ENCODE measurements at regions not wholly inside any gene's neighbourhood (a gene's known extent, or its start where the extent isn't known, plus 50 kb on each side); places are given as distances from the start of the nearest gene placed in this dataset.
A peak's percentile ranks its signal among the peaks of the same experiment; 100 is the strongest.

DNA sequence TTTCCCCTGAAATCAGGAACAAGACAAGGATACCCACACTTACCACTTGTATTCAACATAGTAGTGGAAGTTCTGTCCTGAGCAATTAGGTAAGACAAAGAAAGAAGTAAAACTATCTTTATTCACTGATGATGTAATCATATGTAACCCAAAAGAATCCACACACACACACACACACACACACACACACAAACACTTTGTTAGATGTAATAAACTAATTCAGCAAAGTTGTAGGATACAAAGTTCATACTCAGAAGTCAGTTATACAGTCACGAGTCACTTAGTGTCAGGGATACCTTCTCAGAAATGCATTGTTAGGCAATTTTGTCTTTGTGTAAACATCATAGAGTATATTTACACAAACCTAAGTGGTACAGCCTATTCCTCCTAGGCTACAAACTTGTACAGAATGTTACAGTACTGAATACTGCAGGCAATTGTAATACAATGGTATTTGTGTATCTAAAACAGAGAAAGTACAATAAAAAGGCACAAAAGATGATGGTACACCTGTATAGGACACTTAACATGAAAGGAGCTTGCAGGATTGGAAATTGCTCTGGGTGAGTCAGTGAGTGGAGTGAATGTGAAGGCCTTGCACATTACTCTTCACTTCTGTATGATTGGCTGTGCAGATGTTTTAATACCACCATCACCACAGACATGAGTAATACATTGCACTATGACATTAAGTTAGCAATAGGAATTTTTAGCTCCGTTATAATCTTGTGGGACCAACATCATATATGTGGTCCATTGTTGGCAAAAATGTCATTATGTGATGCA, 370.1 kb downstream of the ZFHX3 start:
- TF ChIP-seq, protein P1, sequence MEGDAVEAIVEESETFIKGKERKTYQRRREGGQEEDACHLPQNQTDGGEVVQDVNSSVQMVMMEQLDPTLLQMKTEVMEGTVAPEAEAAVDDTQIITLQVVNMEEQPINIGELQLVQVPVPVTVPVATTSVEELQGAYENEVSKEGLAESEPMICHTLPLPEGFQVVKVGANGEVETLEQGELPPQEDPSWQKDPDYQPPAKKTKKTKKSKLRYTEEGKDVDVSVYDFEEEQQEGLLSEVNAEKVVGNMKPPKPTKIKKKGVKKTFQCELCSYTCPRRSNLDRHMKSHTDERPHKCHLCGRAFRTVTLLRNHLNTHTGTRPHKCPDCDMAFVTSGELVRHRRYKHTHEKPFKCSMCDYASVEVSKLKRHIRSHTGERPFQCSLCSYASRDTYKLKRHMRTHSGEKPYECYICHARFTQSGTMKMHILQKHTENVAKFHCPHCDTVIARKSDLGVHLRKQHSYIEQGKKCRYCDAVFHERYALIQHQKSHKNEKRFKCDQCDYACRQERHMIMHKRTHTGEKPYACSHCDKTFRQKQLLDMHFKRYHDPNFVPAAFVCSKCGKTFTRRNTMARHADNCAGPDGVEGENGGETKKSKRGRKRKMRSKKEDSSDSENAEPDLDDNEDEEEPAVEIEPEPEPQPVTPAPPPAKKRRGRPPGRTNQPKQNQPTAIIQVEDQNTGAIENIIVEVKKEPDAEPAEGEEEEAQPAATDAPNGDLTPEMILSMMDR (IDR thresholded peaks at IDR 0.05; ENCODE audit: low read depth, low read length), result no peak

DNA sequence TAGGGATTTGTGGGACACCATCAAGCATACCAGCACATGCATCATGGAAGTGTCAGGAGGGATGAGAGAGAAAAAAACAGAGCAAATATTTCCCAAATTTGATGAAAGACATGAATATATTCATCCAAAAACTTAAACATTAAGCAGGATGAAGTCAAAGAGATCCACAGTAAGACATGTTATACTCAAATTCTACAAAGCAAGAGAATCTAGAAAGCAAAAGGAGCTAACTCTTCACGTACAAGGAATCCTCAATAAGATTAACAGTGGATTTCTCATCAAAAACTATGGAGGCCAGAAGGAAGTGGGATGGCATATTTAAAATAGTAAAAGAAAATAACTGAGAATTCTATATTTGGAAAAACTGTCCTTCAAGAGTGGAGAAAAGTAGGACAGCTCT, 374.8 kb downstream of the ZFHX3 start:
- H3K4me3 ChIP-seq (replicated peaks in 1 of 2; ENCODE audit: low read depth in 2 of 2, low read length in 2 of 2), result no peak overlapping the region
- DNase-seq (ENCODE audit: low read depth in 2 of 2), result peak in 1 of 2 donors; percentile 12
- TF ChIP-seq, protein P1 (IDR thresholded peaks at IDR 0.05; ENCODE audit: low read depth, low read length), result no peak

More for the DNA sequence above, 370.1 kb downstream of the ZFHX3 start:
- peak in 1 of 2 donors; percentile 78 for DNase-seq (ENCODE audit: low read depth in 2 of 2)
- no peak overlapping the region for H3K4me3 ChIP-seq (replicated peaks in 1 of 2; ENCODE audit: low read depth in 2 of 2, low read length in 2 of 2)

DNA sequence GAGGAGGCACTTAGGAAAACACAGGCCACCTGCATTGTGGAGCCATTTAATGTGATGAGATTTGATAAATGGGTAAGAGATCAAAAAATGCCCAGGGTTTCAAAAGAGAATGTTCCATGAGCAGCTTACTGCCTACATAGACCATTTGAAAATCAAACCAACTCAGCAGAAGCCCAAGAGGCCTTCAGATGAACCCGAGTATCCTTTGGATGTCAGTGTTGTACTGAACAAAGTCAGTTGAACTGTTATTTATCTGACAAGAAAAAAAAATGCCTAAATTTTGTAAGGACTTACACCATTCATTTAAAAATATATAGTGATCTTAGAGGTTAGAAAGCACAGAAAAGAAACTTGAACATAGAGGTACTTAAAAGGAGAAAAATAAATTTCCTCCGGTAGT, 381.7 kb downstream of the ZFHX3 start:
- H3K4me3 ChIP-seq (replicated peaks in 1 of 2; ENCODE audit: low read depth in 2 of 2, low read length in 2 of 2), result no peak overlapping the region
- TF ChIP-seq, protein P1 (IDR thresholded peaks at IDR 0.05; ENCODE audit: low read depth, low read length), result no peak
- peak in 1 of 2 donors; percentile 7 for DNase-seq (ENCODE audit: low read depth in 2 of 2)

DNA sequence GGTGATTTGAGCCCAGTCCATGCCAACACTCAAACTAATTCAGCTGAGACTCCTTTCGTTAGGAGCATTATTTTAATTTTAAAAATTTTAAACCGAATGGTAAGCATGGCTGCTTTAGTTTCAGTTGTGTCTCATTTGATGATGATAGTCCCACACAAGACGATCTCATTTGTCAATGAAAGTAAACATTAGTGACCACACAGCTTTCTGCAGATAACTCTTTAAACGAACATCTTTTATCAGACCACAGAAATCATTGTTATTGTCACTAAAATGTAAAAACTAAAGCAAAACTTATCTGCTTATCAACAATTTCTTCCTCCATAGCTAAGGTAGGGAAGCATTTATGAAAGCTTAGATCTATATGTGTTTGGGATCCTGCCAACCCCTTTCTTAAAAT, 382.2 kb downstream of the ZFHX3 start:
- H3K4me3 ChIP-seq (replicated peaks in 1 of 2; ENCODE audit: low read depth in 2 of 2, low read length in 2 of 2), result peak overlapping the region; percentile 74 to 96
- DNase-seq (ENCODE audit: low read depth in 2 of 2), result no peak
- TF ChIP-seq, protein P1 (IDR thresholded peaks at IDR 0.05; ENCODE audit: low read depth, low read length), result no peak

DNA sequence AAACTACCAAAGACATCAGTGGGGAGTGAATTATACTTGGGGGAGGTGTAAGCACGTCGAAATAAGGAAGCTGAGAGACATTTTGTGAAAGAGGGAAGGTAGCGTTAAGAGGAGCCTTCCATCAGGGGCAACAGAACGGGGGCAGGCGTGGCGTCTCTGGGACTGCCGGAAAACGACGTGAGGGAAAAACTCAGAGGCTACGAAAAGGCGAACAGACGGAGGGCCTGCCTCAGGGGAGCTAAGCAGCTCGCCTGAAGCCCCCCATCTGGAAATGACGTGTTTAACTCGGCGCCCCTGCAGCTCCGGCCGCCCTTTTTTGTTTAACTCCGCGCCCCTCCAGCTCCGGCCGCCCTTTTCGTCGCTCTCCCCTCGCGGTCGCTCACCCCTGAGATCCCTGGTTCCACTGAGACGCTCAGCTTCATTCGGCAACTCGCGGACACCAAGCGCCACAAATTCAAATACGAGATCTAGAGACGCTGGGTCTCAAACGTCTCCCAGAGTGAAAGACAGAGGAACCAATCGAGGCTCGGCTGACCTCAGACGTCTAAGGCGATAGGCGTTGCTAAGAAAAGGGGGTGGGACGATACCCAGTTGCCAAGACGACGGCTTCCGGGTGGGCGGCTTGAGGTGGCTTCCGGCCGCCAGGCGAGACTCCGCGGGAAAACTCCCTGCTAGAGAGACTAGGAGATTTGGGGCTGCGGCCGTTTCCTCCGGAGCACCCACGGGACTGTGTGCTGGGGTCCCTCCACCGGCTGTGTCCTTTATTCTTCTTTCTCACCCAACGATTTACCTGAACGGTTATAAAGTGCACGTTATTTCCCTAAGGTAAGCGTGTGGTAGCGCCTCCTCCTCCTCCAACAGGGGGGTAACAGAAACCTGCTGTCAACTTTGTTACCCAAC, 383.2 kb downstream of the ZFHX3 start:
- TF ChIP-seq, protein P1 (IDR thresholded peaks at IDR 0.05; ENCODE audit: low read depth, low read length), result no peak
- peak; percentile 99 to 100 for DNase-seq (ENCODE audit: low read depth in 2 of 2)
- peak overlapping the region; percentile 74 to 96 for H3K4me3 ChIP-seq (replicated peaks in 1 of 2; ENCODE audit: low read depth in 2 of 2, low read length in 2 of 2)

DNA sequence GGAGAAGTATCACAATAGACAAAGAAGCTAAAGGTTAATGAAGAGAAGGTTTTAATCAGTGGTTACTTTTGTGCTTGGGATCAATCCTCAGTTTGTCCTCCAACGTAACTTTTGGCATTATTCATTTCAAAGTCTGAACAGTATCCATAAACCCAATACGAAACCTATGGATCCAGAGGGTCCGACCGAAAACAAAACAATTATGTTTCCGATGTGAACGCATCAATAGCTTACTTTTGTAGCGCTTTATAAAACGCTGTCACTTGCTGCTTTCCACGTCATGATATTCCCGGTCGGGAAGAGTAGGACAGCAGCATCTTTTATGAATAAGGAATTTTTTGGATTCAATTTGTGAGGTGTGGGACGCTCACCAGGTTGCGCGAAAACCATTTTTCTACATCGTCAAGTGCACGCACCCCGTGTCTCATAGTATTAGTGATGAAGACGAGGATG, 383.8 kb downstream of the ZFHX3 start:
- H3K4me3 ChIP-seq (replicated peaks in 1 of 2; ENCODE audit: low read depth in 2 of 2, low read length in 2 of 2), result peak overlapping the region; percentile 74 to 96
- TF ChIP-seq, protein P1 (IDR thresholded peaks at IDR 0.05; ENCODE audit: low read depth, low read length), result no peak
- DNase-seq (ENCODE audit: low read depth in 2 of 2), result no peak

Data from cardiac fibroblast (primary cell).